ENCODE measurements at regions not wholly inside any gene's neighbourhood (a gene's known extent, or its start where the extent isn't known, plus 50 kb on each side); places are given as distances from the start of the nearest gene placed in this dataset.

GRCh38 chr6:145370559-145370958, 364.8 kb downstream of the EPM2A start:
- no peak for DNase-seq

GRCh38 chr6:145372671-145373151, 362.6 kb downstream of the EPM2A start:
- no peak for DNase-seq

DNA sequence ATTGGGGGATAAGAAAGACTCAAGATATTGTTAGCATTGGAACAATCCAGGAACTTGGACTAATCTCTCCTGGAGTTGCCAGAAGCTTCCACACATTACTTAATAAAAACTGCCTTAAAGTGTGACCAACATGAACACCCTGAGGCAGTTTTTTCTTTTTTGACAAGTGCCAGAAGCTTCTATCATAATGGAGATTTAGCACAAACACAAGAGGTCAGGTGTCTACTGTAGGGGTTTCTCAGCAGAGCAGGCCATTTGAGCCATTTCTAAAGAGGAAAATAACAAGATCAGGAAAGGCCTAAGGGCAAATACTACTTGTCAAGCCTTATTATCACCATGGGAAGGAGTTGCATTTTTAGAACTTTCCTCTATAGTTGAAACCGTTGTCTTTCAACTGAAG, 361.5 kb downstream of the EPM2A start:
- DNase-seq, result no peak

GRCh38 chr6:145374570-145374969, 360.8 kb downstream of the EPM2A start:
- no peak for DNase-seq

DNA sequence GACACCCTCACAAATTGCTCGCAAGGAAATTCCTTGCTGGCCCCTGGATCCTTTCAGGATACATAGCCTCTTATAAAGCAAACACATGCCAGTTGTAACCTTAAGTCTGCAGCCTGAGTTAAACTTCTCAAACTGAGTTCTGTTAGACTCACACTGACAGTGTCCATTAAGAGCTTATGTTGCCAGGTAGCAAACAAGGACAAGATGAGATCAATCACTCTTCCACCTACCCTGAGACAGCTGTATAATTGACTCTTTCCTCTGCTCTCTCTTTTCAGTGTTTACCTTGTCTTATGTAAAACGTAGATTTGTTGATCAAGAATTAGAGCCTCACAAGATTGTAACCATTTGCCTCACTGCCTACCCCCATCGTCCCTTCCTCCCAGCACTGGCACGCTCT, 359.8 kb downstream of the EPM2A start:
- no peak for DNase-seq

GRCh38 chr6:145380186-145380585, 355.1 kb downstream of the EPM2A start:
- DNase-seq, result no peak

DNA sequence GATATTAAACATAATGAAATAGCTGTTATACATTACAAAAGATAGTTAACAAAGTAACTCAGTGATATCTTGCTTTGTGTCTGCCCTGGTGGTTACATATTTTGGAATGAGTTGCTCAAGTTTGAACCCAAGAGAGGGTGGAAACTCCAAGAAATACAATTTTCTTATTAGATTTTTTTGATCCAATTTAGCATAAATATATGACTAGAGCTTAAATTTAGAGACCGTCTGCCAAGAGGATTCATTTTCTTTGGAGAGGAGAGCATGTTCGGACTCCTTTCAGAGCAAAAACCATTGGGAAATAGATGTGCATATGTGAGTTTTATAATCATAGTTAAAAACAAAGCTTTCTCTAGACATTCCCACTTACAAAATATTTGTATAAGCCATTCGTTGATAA, 353.4 kb downstream of the EPM2A start:
- DNase-seq, result no peak

- no peak for DNase-seq
These were observed 351.9 kb downstream of the EPM2A start for GRCh38 chr6:145383428-145383827.

GRCh38 chr6:145384503-145384902, 350.8 kb downstream of the EPM2A start:
- no peak for DNase-seq

GRCh38 chr6:145396499-145396898, 338.8 kb downstream of the EPM2A start:
- DNase-seq, result no peak

GRCh38 chr6:145400508-145400907, 334.8 kb downstream of the EPM2A start:
- no peak for DNase-seq

DNA sequence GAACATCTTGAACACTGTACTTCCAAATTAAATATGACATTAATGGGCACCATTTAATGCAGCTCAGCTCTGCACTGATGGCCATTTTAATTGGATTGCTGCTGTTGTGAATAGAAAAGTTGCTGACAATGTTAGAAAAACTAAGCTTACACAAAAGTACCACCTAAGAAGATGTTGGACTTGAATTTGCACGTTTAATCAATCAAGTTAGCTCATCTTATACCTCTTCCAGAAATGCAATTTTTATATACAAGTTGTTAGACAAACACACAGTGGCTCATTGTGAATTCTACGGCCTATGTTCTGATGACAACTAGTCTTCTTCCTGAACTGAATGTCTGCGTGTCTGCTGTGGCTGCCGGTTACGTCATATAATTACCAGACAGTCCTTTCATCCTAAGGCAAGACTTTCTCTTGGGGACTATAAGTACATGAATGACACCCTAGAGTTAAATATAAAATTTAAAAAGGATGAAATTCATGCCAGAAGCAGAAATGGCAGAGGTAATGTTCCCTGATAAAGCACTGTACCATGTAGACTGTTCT, 330.2 kb downstream of the EPM2A start:
- DNase-seq, result no peak

DNA sequence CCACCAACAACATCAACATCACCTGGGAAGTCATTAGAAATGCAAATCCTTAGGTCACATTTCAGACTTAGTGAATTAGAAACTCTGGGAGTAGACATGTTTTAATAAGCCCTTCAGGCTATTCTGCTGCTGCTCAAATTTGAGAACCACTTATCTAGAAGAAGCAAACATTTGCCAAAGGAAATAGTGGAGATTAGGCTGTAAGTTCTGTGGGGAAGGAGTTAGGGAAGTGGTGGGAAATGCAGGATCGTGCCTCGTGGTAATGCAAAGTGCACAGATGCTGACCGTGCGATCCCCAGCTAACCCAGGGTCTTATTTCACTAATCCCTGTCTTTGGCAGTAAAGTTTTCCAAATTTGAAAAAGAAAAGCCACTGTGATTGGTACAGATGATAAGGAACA, 328.5 kb downstream of the EPM2A start:
- DNase-seq, result no peak

DNA sequence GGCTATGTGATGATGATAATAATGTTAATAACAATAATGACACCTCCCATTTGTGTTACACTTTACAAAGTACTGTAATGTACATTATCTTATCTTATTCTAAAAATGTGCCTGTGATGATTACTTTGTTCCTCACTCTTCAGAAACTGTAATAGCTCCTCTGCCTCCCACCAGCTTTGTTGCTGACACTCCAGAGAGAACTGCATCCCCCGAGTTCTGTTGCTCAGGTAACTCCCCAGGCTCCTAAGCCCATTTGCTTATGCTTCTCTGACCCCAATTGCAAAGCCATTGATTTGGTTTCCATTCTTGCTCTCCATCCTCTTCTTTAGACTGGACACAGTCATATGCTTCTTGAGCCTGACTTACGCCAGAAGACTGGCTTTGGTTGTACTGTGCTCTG, 319.7 kb downstream of the EPM2A start:
- DNase-seq, result no peak

- DNase-seq, result no peak
These were observed 314.7 kb downstream of the EPM2A start for GRCh38 chr6:145420599-145420998.

- DNase-seq, result no peak
These were observed 311.4 kb downstream of the EPM2A start for GRCh38 chr6:145423936-145424335.

DNA sequence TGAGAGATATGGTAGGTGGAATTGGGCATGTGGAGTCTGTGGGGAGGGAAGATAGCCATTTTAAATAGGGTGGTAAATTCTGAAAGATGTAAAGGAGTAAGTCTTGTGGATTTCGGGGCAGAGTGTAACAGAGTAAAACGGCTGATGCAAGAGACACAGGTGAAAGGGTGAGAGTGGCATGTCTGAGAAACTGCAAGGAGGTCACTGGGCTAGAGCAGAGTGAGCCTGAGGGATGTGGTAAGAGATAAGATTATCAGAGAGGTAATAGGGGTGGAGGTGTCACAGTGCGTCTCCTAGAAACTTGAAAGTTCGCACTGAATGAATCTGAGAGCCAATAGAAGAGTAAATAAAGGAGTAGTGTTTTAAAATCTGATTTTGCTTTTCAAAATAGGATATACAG, 308.1 kb downstream of the EPM2A start:
- no peak for DNase-seq

DNA sequence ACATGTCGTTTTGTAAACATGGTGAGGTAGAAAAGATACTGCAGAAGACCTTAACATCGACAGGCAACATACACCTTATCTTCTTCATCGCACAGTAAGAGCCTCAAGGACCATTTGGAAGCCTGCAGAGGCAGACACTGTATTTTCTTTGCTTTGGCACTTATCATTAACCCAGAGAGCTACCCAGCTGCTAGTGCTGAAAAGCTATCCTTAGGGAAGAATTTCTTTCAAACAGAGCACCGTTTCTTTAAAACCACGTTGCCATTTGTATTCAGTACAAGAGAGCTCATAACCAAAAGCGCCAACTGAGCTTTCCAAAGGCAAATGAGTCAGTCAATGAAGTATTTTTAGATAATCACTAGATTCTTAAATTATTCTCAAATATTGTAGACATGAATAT, 306.6 kb downstream of the EPM2A start:
- no peak for DNase-seq

DNA sequence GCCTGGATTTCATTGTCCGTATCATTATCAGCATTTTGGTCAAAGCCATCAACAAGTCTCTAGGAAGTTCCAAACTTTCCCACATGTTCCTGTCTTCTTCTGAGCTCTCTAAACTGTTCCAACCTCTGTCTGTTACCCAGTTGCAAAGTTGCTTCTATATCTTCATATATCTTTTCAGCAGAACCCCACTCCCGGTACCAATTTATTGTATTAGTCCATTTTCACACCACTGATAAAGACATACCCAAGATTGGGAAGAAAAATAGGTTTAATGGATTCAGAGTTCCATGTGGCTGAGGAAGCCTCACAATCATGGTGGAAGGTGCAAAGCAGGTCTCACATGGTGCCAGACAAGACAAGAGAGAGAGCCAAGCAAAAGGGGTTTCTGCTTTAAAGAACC, 293.2 kb downstream of the EPM2A start:
- DNase-seq, result no peak

GRCh38 chr6:145445674-145446073, 289.6 kb downstream of the EPM2A start:
- DNase-seq, result no peak

- no peak for DNase-seq
These were observed 284.3 kb downstream of the EPM2A start for GRCh38 chr6:145451029-145451428.

DNA sequence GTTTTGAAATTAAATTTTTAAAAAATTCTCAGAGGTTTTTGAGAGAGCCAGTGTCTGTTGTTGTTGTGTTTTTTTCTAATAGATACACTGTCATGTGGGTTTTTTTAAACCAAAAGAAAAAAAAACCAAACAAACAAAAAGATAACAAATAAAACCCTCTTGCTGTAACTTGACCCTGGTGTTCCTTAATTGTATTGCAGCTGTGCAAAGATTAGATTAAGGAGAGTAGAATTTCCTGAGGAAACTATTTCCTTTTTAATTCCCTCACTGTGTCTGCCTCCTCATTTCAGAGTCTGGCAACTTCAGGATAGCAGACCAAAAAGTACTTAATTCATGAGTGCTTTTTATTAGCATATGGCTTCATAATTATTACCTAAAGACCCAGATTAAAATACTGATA, 281.9 kb downstream of the EPM2A start:
- DNase-seq, result no peak

DNA sequence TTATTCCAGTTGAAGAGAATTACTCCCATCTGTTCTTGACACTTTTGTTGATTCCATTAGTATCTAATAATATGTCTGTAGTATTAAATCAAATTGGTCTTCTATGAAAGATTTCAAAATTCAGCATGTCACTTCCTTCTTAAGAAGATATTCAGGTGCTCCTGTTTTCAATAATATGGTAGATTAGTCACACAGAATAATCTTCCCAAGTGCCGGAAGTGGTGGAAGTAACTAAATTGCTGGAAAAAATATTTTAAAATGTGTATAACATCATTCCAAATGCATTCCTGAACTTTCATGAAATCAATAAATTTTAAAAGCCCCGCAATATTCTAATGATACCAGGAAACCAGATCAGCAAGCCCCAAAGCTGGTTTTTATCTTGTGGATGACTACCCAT, 281.3 kb downstream of the EPM2A start:
- no peak for DNase-seq

GRCh38 chr6:145457556-145457955, 277.8 kb downstream of the EPM2A start:
- DNase-seq, result no peak

- no peak for DNase-seq
These were observed 266.8 kb downstream of the EPM2A start for GRCh38 chr6:145468534-145468933.

DNA sequence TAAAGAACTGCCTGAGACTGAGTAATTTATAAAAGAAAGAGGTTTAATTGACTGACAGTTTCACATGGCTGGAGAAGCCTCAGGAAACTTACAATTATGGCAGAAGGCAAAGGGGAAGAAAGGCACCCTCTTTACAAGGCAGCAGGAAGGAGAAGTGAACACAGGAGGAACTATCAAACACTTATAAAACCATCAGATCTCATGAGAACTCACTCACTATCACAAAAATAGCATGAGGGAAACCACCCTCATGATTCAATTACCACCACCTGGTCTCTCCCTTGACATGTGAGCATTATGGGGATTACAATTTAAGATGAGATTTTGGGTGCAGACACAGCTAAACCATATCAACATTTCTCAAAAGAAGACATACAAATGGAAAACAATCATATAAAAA, 266.3 kb downstream of the EPM2A start:
- no peak for DNase-seq
